Cardiac muscle cell (in vitro differentiated cells and primary cell): ENCODE measurements at regions not wholly inside any gene's neighbourhood (a gene's known extent, or its start where the extent isn't known, plus 50 kb on each side); places are given as distances from the start of the nearest gene placed in this dataset.
A peak's percentile ranks its signal among the peaks of the same experiment; 100 is the strongest.

Experiments
- DNase-seq, 2 donors: peaks; one replicate each; pipeline versions ENCODE4 v3.0.0 to v3.0.0-alpha.2; 2010 to 2017; ENCODE audit warnings: low read depth in 1 of 2, low spot score in 1 of 2
- H3K27ac ChIP-seq: fragments of 200-600 bp; sonication (generic); 2 replicates; pipeline ENCODE4 v1.5.1; 2016
- H3K27me3 ChIP-seq: fragments of 200-600 bp; sonication (generic); 2 replicates; pipeline ENCODE4 v1.6.0; 2016; ENCODE audit warnings: control low read depth
- H3K36me3 ChIP-seq: fragments of 200-600 bp; sonication (generic); 2 replicates; pipeline ENCODE4 v1.5.1; 2016; ENCODE audit warnings: control low read depth
- H3K4me1 ChIP-seq: fragments of 200-600 bp; sonication (generic); 2 replicates; pipeline ENCODE4 v1.8.1; 2017; ENCODE audit warnings: low read depth, mild to moderate bottlenecking, mixed run types
- H3K4me3 ChIP-seq: fragments of 200-600 bp; sonication (generic); 2 replicates; pipeline ENCODE4 v1.5.1; 2016; ENCODE audit warnings: mild to moderate bottlenecking
- H3K9me3 ChIP-seq: fragments of 200-600 bp; sonication (generic); 2 replicates; pipeline ENCODE4 v1.5.1; 2017; ENCODE audit warnings: low read depth, mild to moderate bottlenecking, control low read depth
- CTCF ChIP-seq: IDR thresholded peaks from 2 replicates; pipeline ENCODE4 v1.5.1; 2012; ENCODE audit warnings: low read depth, mild to moderate bottlenecking, low read length

- Histone ChIP-seq H3K27me3 (no peaks in the 10 kb centered on the region), H3K4me1 (peaks cover 26% of the 10 kb centered on the region), H3K36me3 (no peaks in the 10 kb centered on the region), H3K27ac (no peak overlapping the region), H3K4me3 (no peak overlapping the region), H3K9me3 (no peaks in the 10 kb centered on the region)
- peak in 1 of 2 donors; percentile 73 for DNase-seq
- TF ChIP-seq CTCF = no peak
These were observed 70.5 kb downstream of the RPUSD4 start for GRCh38 chr11:126140926-126141280.

- Histone ChIP-seq H3K4me1 (peaks cover 26% of the 10 kb centered on the region), H3K36me3 (no peaks in the 10 kb centered on the region), H3K27ac (no peak overlapping the region), H3K4me3 (no peak overlapping the region), H3K27me3 (no peaks in the 10 kb centered on the region), H3K9me3 (no peaks in the 10 kb centered on the region)
- no peak for TF ChIP-seq CTCF
- peak in 1 of 2 donors; percentile 30 for DNase-seq
These were observed 71.1 kb downstream of the RPUSD4 start for GRCh38 chr11:126140201-126140925.

GRCh38 chr11:126139111-126140091 is 72.0 kb downstream of the RPUSD4 start:
- Histone ChIP-seq H3K27me3 (no peaks in the 10 kb centered on the region), H3K4me3 (no peak overlapping the region), H3K9me3 (no peaks in the 10 kb centered on the region), H3K36me3 (no peaks in the 10 kb centered on the region), H3K27ac (no peak overlapping the region), H3K4me1 (peaks cover 28% of the 10 kb centered on the region)
- TF ChIP-seq CTCF = no peak
- peak; percentile 58 to 95 for DNase-seq

GRCh38 chr11:126138636-126139035 is 72.8 kb downstream of the RPUSD4 start:
- TF ChIP-seq CTCF = no peak
- Histone ChIP-seq H3K4me1 (peaks cover 35% of the 10 kb centered on the region), H3K9me3 (no peaks in the 10 kb centered on the region), H3K36me3 (no peaks in the 10 kb centered on the region), H3K27me3 (no peaks in the 10 kb centered on the region), H3K27ac (no peak overlapping the region), H3K4me3 (no peak overlapping the region)
- no peak for DNase-seq

- Histone ChIP-seq H3K4me3 (no peak overlapping the region), H3K4me1 (peaks cover 35% of the 10 kb centered on the region), H3K27ac (peak overlapping the region; percentile 28), H3K36me3 (no peaks in the 10 kb centered on the region), H3K27me3 (no peaks in the 10 kb centered on the region), H3K9me3 (no peaks in the 10 kb centered on the region)
- TF ChIP-seq CTCF = no peak
- peak in 1 of 2 donors; percentile 63 for DNase-seq
These were observed 74.3 kb downstream of the RPUSD4 start for GRCh38 chr11:126137136-126137535.
